Suprapubic skin (tissue), 4 donors: ENCODE measurements at regions not wholly inside any gene's neighbourhood (a gene's known extent, or its start where the extent isn't known, plus 50 kb on each side); places are given as distances from the start of the nearest gene placed in this dataset.

ENCODE experiments used
- EP300 ChIP-seq: sonication (generic); formaldehyde crosslinking; IDR thresholded peaks from one replicate; pipeline ENCODE4 v1.6.1; 2017; ENCODE audit warnings: antibody characterized with exemption
- POLR2A ChIP-seq, 2 donors: fragments of 450-650 bp; IDR thresholded peaks; one replicate each; pipeline ENCODE4 v1.6.1; 2017; ENCODE audit warnings: antibody characterized with exemption in 2 of 2, mild to moderate bottlenecking in 2 of 2, moderate library complexity in 2 of 2
- POLR2AphosphoS5 ChIP-seq, 3 donors: sonication (generic); formaldehyde crosslinking; IDR thresholded peaks; one replicate each; pipeline ENCODE4 v1.6.1; 2017; ENCODE audit warnings: antibody characterized with exemption in 3 of 3
- TF ChIP-seq, protein P1 (sequence below), 2 donors: fragments of 200-600 bp in 1 of 2; fragments of 450-650 bp in 1 of 2; sonication (generic) in 1 of 2; IDR thresholded peaks; one replicate each; pipeline ENCODE4 v1.5.1; 2016 to 2019; ENCODE audit warnings: antibody characterized with exemption in 2 of 2, mild to moderate bottlenecking in 1 of 2, moderate library complexity in 1 of 2

DNA sequence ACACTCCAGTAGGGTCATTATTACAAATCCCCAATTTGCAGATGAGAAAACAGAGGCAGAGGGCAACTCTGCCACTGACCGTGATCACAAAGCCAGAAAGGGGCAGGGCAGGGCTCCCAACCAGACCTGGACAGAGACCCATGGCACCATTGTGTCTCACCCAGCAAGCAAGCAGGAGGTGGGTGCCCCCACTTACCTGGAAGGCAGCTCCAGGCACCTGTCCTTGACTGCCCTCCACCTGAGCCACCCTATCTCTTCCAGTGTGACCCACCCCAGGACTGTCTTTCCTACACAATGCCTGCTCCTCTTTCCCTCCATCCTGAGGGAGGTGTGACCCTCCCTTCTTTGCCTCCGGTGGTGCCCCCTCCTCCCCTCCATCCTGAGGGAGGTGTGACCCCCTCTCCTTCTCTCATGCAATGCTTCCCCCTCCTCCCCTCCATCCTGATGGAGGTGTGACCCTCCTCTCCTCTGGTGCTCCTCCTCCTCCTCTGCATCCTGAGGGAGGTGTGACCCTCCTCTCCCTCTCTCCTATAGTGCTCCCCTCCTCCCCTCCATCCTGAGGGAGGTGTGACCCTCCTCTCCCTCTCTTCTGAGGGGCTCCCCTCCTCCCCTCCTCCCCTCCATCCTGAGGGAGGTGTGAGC is 198.0 kb downstream of the MED10 start:
- TF ChIP-seq, protein P1, sequence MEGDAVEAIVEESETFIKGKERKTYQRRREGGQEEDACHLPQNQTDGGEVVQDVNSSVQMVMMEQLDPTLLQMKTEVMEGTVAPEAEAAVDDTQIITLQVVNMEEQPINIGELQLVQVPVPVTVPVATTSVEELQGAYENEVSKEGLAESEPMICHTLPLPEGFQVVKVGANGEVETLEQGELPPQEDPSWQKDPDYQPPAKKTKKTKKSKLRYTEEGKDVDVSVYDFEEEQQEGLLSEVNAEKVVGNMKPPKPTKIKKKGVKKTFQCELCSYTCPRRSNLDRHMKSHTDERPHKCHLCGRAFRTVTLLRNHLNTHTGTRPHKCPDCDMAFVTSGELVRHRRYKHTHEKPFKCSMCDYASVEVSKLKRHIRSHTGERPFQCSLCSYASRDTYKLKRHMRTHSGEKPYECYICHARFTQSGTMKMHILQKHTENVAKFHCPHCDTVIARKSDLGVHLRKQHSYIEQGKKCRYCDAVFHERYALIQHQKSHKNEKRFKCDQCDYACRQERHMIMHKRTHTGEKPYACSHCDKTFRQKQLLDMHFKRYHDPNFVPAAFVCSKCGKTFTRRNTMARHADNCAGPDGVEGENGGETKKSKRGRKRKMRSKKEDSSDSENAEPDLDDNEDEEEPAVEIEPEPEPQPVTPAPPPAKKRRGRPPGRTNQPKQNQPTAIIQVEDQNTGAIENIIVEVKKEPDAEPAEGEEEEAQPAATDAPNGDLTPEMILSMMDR (IDR thresholded peaks at IDR 0.05): no peak
- TF ChIP-seq EP300 (no peak), POLR2AphosphoS5 (IDR thresholded peaks at IDR 0.05) (no peak), POLR2A (IDR thresholded peaks at IDR 0.05) (no peak)
